ENCODE measurements at regions not wholly inside any gene's neighbourhood (a gene's known extent, or its start where the extent isn't known, plus 50 kb on each side); places are given as distances from the start of the nearest gene placed in this dataset.

- Histone ChIP-seq H3K4me3 (no peak overlapping the region), H3K27ac (no peak overlapping the region), H3K4me2 (no peak overlapping the region), H3K4me1 (no peaks in the 10 kb centered on the region), H3K9me3 (0 out of 3 replicates have a peak, but pooled peaks cover 7% of the 10 kb centered on the region)
- ATAC-seq (no peak; a peak in 1 of 6 replicates), DNase-seq (ENCODE audit: low read depth in 1 of 2, low spot score in 1 of 2) (no peak), FAIRE-seq (no peak)
- 83% methylated on average over 3 of the region's 3 CpGs for WGBS (ENCODE audit: missing lambda C conversion rate)
- ChIA-PET POLR2A (no interaction called here), CTCF (interaction anchor here (1.2 kb wide), 1 partner anchor 170 kb away, joined by 7 read pairs; no protein-coding TSS in a partner anchor)
- TF ChIP-seq MYC (IDR thresholded peaks at IDR 0.05; ENCODE audit: borderline replicate concordance, low read length) (no peak), E2F6 (IDR thresholded peaks at IDR 0.05; ENCODE audit: borderline replicate concordance, low read depth) (no peak), MAZ (IDR thresholded peaks at IDR 0.05; ENCODE audit: borderline replicate concordance, low read depth, low read length) (no peak), ZSCAN20 (CRISPR knock-in tag; IDR thresholded peaks at IDR 0.05) (no peak), TFCP2L1 (CRISPR knock-in tag; IDR thresholded peaks at IDR 0.05) (no peak), FOSB (CRISPR knock-in tag; IDR thresholded peaks at IDR 0.05) (no peak), CHD4 (IDR thresholded peaks at IDR 0.05; ENCODE audit: borderline replicate concordance) (no peak), CBX8 (IDR thresholded peaks at IDR 0.05) (no peak), HES2 (IDR thresholded peaks at IDR 0.05) (no peak)
These were observed 58.8 kb upstream of the ABCC4 start for GRCh38 chr13:95360052-95360451.

GRCh38 chr13:95360464-95361097 is 59.3 kb upstream of the ABCC4 start:
- 0 out of 3 replicates have a peak, but pooled peaks cover 7% of the 10 kb centered on the region for H3K9me3 ChIP-seq
- no peak for DNase-seq (ENCODE audit: low read depth in 1 of 2, low spot score in 1 of 2)
- 80% methylated on average over 9 of the region's 9 CpGs for WGBS (ENCODE audit: missing lambda C conversion rate)
- no peak; a peak in 1 of 6 replicates for ATAC-seq
- no peak overlapping the region for H3K27ac ChIP-seq
- no peaks in the 10 kb centered on the region for H3K4me1 ChIP-seq
- no peak overlapping the region for H3K4me3 ChIP-seq
- TF ChIP-seq HMGXB4 (CRISPR knock-in tag; IDR thresholded peaks at IDR 0.05; ENCODE audit: borderline replicate concordance) = no peak
- no peak for TF ChIP-seq MAFK (IDR thresholded peaks at IDR 0.05; ENCODE audit: partially characterized antibody)
- TF ChIP-seq REST (IDR thresholded peaks at IDR 0.05) = no peak
- TF ChIP-seq HEYL (CRISPR knock-in tag; IDR thresholded peaks at IDR 0.05) = no peak
- no peak for TF ChIP-seq HOXB5 (CRISPR knock-in tag; IDR thresholded peaks at IDR 0.05)
- no peak for TF ChIP-seq EHF (CRISPR knock-in tag; IDR thresholded peaks at IDR 0.05)
- TF ChIP-seq MAX (IDR thresholded peaks at IDR 0.05) = no peak
- no peak for TF ChIP-seq NR3C1 (IDR thresholded peaks at IDR 0.05)
- no peak for TF ChIP-seq ZNF302 (CRISPR knock-in tag; IDR thresholded peaks at IDR 0.05)
- TF ChIP-seq SMC3 (IDR thresholded peaks at IDR 0.05) = no peak
- no peak for TF ChIP-seq KDM5A (IDR thresholded peaks at IDR 0.05)
- no peak for TF ChIP-seq RARB (CRISPR knock-in tag; IDR thresholded peaks at IDR 0.05)
- TF ChIP-seq EP300 (IDR thresholded peaks at IDR 0.05) = no peak
- no peak for TF ChIP-seq PBX3 (IDR thresholded peaks at IDR 0.05)
- no peak for TF ChIP-seq ZFP36 (IDR thresholded peaks at IDR 0.05; ENCODE audit: borderline replicate concordance, partially characterized antibody)
- TF ChIP-seq NPAS2 (CRISPR knock-in tag; IDR thresholded peaks at IDR 0.05; ENCODE audit: borderline replicate concordance) = no peak
- FAIRE-seq = no peak
- H3K4me2 ChIP-seq = no peak overlapping the region
- ChIA-PET CTCF (interaction anchor here (1.2 kb wide), 1 partner anchor 171 kb away, joined by 7 read pairs; no protein-coding TSS in a partner anchor), POLR2A (no interaction called here)

Measured in A549 (cell line).